OCI-LY7 (cell line): ENCODE measurements at regions not wholly inside any gene's neighbourhood (a gene's known extent, or its start where the extent isn't known, plus 50 kb on each side); places are given as distances from the start of the nearest gene placed in this dataset.

Source experiments
- EZH2phosphoT487 ChIP-seq: fragments of 200-600 bp; sonication (generic); IDR thresholded peaks from 2 replicates; pipeline ENCODE4 v1.6.1; 2018; ENCODE audit warnings: low read depth, borderline replicate concordance, mild to moderate bottlenecking, mixed run types, antibody characterized with exemption, low read length, moderate library complexity, mixed read lengths
- TF ChIP-seq, protein P1 (sequence below): fragments of 200-600 bp; sonication (generic); conservative IDR thresholded peaks from 2 replicates; pipeline ENCODE4 v1.5.1; 2014; ENCODE audit warnings: mild to moderate bottlenecking, antibody characterized with exemption, low read length, moderate library complexity, mixed read lengths

DNA sequence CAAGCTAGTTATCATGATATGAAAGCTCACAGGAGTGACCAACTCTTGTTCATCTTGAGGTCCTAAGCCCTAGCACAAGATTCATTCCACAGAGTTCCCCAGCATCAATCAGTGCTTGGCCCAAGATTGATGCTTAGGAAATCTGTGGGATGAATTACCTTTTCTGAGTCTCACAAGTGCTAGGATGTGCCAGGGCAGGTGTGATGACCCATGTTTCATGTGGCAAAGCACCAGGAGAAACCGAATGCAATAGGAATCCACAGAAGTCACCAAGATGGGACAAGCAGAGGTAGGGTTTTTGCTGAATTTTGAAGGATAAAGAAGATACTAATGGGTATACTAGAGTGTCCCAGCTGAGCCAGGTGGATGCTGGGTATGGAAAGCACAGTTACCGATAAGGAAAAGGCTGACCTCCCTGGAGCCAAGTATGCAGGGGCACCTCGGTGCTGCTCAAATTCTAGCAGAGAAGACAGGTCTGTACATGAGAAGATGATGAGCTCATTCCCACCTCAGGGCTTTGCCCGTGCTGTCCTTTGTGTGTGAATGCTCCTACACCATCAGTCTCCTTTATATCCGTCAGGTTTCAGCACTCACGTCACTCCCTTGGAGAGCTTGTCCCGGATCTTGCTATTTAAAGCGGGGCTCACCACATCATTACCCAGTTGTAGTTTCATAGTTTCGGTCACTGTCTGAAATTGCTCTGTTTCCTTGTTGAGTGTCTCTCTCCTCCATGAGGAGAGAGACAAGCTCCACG is 168.9 kb upstream of the TSC22D1 start:
- TF ChIP-seq, protein P1, sequence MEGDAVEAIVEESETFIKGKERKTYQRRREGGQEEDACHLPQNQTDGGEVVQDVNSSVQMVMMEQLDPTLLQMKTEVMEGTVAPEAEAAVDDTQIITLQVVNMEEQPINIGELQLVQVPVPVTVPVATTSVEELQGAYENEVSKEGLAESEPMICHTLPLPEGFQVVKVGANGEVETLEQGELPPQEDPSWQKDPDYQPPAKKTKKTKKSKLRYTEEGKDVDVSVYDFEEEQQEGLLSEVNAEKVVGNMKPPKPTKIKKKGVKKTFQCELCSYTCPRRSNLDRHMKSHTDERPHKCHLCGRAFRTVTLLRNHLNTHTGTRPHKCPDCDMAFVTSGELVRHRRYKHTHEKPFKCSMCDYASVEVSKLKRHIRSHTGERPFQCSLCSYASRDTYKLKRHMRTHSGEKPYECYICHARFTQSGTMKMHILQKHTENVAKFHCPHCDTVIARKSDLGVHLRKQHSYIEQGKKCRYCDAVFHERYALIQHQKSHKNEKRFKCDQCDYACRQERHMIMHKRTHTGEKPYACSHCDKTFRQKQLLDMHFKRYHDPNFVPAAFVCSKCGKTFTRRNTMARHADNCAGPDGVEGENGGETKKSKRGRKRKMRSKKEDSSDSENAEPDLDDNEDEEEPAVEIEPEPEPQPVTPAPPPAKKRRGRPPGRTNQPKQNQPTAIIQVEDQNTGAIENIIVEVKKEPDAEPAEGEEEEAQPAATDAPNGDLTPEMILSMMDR: no peak
- TF ChIP-seq EZH2phosphoT487: no peak
